HCT116 (cell line): ENCODE measurements at regions not wholly inside any gene's neighbourhood (a gene's known extent, or its start where the extent isn't known, plus 50 kb on each side); places are given as distances from the start of the nearest gene placed in this dataset.

Experiments
- ATAC-seq: fragments of 200-7000 bp; cut with Tn5 transposase; 2 replicates; pipeline ENCODE4 v1.9.1; 2020; ENCODE audit warnings: mild to moderate bottlenecking, moderate library complexity
- BruUV-seq: library from RNA; stranded (reverse); fragments of 400-500 nt; replicated peaks from 2 replicates; lab custom pipeline; 2021; lab: Mats Ljungman, UMichigan
- CTCF ChIA-PET: fragments of 300-600 bp; sonication (Branson Sonifier 250); formaldehyde crosslinking; loops from one replicate; lab custom pipeline; 2021; ENCODE audit warnings: antibody characterized with exemption; lab: Charles Lee
- POLR2A ChIA-PET: fragments of 300-600, 350-600 bp; sonication (Branson Sonifier 250); formaldehyde crosslinking; loops from one replicate; lab custom pipeline; 2021; ENCODE audit warnings: antibody characterized with exemption; lab: Charles Lee
- RAD21 ChIA-PET, 2 experiments: fragments of 300-600 bp; sonication (Branson Sonifier 250); formaldehyde crosslinking; loops; one replicate each; lab custom pipeline; 2023; ENCODE audit warnings: low total read pairs in 2 of 2; ENCODE audit not compliant: uncharacterized antibody in 2 of 2, unreplicated experiment in 2 of 2, low non-redundant PET in 1 of 2; lab: Charles Lee
- DNase-seq: peaks from one replicate; pipeline ENCODE4 v3.0.0-alpha.2; 2010; ENCODE audit warnings: low read depth, low spot score
- H2AFZ ChIP-seq: fragments of 200-600 bp; shearing (Covaris generic), sonication (generic); 2 replicates; pipeline ENCODE4 v1.6.1; 2017; ENCODE audit warnings: low read depth, mixed run types, mixed read lengths, antibody characterized with exemption, low read length; ENCODE audit not compliant: poor library complexity, severe bottlenecking
- H3K27ac ChIP-seq: 2 replicates; pipeline ENCODE4 v1.5.1; 2012; ENCODE audit warnings: low read depth, low read length
- H3K27me3 ChIP-seq: fragments of 200-600 bp; sonication (generic); 2 replicates; pipeline ENCODE4 v1.6.1; 2016; ENCODE audit warnings: mixed run types, low read length, mixed read lengths; ENCODE audit not compliant: insufficient read depth
- H3K36me3 ChIP-seq, 2 experiments: fragments of 200-500 bp in 1 of 2; fragments of 200-600 bp in 1 of 2; sonication (Bioruptor generic) in 1 of 2; sonication (generic) in 1 of 2; 2 replicates each; pipeline versions ENCODE4 v1.5.1 to v1.6.1; 2014 to 2016; ENCODE audit warnings: low read length in 2 of 2, inconsistent platforms in 1 of 2, mixed read lengths in 1 of 2, mixed run types in 1 of 2; ENCODE audit not compliant: insufficient read depth in 2 of 2, control insufficient read depth in 1 of 2
- H3K4me1 ChIP-seq, 2 experiments: fragments of 200-600 bp in 1 of 2; sonication (generic) in 1 of 2; 2 replicates each; pipeline versions ENCODE4 v1.5.1 to v1.6.1; 2012 to 2017; ENCODE audit warnings: low read length in 2 of 2, inconsistent platforms in 1 of 2, mild to moderate bottlenecking in 1 of 2, mixed read lengths in 1 of 2, mixed run types in 1 of 2, moderate library complexity in 1 of 2; ENCODE audit not compliant: insufficient read depth in 2 of 2, control insufficient read depth in 1 of 2
- H3K4me2 ChIP-seq: fragments of 200-600 bp; sonication (generic); 2 replicates; pipeline ENCODE4 v1.6.1; 2017; ENCODE audit warnings: mixed run types, low read length, mixed read lengths
- H3K4me3 ChIP-seq, 2 experiments: fragments of 200-600 bp in 1 of 2; sonication (generic) in 1 of 2; replicated peaks in 1 of 2; 2 replicates each; pipeline ENCODE4 v1.5.1; 2011 to 2016; ENCODE audit warnings: low read length in 2 of 2, control low read depth in 1 of 2, low read depth in 1 of 2, mild to moderate bottlenecking in 1 of 2, mixed read lengths in 1 of 2, mixed run types in 1 of 2
- H3K79me2 ChIP-seq: fragments of 200-600 bp; sonication (generic); 2 replicates; pipeline ENCODE4 v1.6.1; 2017; ENCODE audit warnings: mild to moderate bottlenecking, mixed run types, low read length, moderate library complexity, mixed read lengths; ENCODE audit not compliant: insufficient read depth
- H3K9ac ChIP-seq: fragments of 200-600 bp; sonication (generic); 2 replicates; pipeline ENCODE4 v1.6.1; 2016; ENCODE audit warnings: low read length, mixed read lengths
- H3K9me2 ChIP-seq: fragments of 200-600 bp; sonication (generic), shearing (Covaris generic); 2 replicates; pipeline ENCODE4 v1.6.1; 2017; ENCODE audit warnings: mixed run types, mild to moderate bottlenecking, moderate library complexity; ENCODE audit not compliant: insufficient read depth
- H3K9me3 ChIP-seq, 2 experiments: fragments of 200-500 bp in 1 of 2; fragments of 200-600 bp in 1 of 2; sonication (Bioruptor generic) in 1 of 2; sonication (generic) in 1 of 2; 2 replicates each; pipeline ENCODE4 v1.6.1; 2014 to 2017; ENCODE audit warnings: low read length in 2 of 2, mixed read lengths in 2 of 2, inconsistent platforms in 1 of 2, low read depth in 1 of 2, mild to moderate bottlenecking in 1 of 2, mixed run types in 1 of 2, moderate library complexity in 1 of 2; ENCODE audit not compliant: control insufficient read depth in 1 of 2, insufficient read depth in 1 of 2
- H4K20me1 ChIP-seq: fragments of 200-600 bp; sonication (generic), shearing (Covaris generic); 2 replicates; pipeline ENCODE4 v1.6.1; 2017; ENCODE audit warnings: mixed run types, mild to moderate bottlenecking, moderate library complexity; ENCODE audit not compliant: insufficient read depth
- ATF3 ChIP-seq: IDR thresholded peaks from 2 replicates; pipeline ENCODE4 v1.6.1; 2012
- CBX3 ChIP-seq: IDR thresholded peaks from 2 replicates; pipeline ENCODE4 v1.6.1; 2012; ENCODE audit warnings: low read depth
- CEBPB ChIP-seq: IDR thresholded peaks from 2 replicates; pipeline ENCODE4 v1.6.1; 2012; ENCODE audit warnings: low read depth
- EGR1 ChIP-seq: IDR thresholded peaks from 2 replicates; pipeline ENCODE4 v1.6.1; 2012; ENCODE audit warnings: low read depth
- ELF1 ChIP-seq: IDR thresholded peaks from 2 replicates; pipeline ENCODE4 v1.6.1; 2012; ENCODE audit warnings: low read depth, borderline replicate concordance
- EZH2 ChIP-seq: fragments of 200-600 bp; sonication (generic); IDR thresholded peaks from 2 replicates; pipeline ENCODE4 v1.6.1; 2017; ENCODE audit warnings: antibody characterized with exemption, mixed run types
- EZH2phosphoT487 ChIP-seq: fragments of 200-600 bp; IDR thresholded peaks from 2 replicates; pipeline ENCODE4 v1.6.1; 2018; ENCODE audit warnings: antibody characterized with exemption, borderline replicate concordance
- FOSL1 ChIP-seq: IDR thresholded peaks from 2 replicates; pipeline ENCODE4 v1.6.1; 2012; ENCODE audit warnings: low read depth
- JUND ChIP-seq: IDR thresholded peaks from 2 replicates; pipeline ENCODE4 v1.6.1; 2012
- POLR2A ChIP-seq: IDR thresholded peaks from 2 replicates; pipeline ENCODE4 v1.7.0; 2011; ENCODE audit warnings: borderline replicate concordance; ENCODE audit not compliant: insufficient read depth, insufficient read length; ENCODE audit errors: extremely low read depth
- POLR2AphosphoS5 ChIP-seq: IDR thresholded peaks from 2 replicates; pipeline ENCODE4 v1.6.1; 2011; ENCODE audit warnings: mild to moderate bottlenecking, low read depth, low read length, moderate library complexity
- RAD21 ChIP-seq: IDR thresholded peaks from 2 replicates; pipeline ENCODE4 v1.6.1; 2012; ENCODE audit warnings: low read depth, mild to moderate bottlenecking
- SIN3A ChIP-seq: IDR thresholded peaks from 2 replicates; pipeline ENCODE4 v1.6.1; 2012; ENCODE audit warnings: low read depth
- SP1 ChIP-seq: IDR thresholded peaks from 2 replicates; pipeline ENCODE4 v1.6.1; 2012; ENCODE audit warnings: low read depth
- ZFX ChIP-seq: fragments of 450-650 bp; IDR thresholded peaks from 2 replicates; pipeline ENCODE4 v1.6.1; 2017
- ZNF274 ChIP-seq: fragments of 200-500 bp; sonication (Bioruptor generic); IDR thresholded peaks from 2 replicates; pipeline ENCODE4 v1.6.1; 2014; ENCODE audit warnings: mild to moderate bottlenecking, low read depth, low read length, inconsistent platforms
- intact Hi-C: fragments of 100-400 bp; cut with micrococcal nuclease; formaldehyde crosslinking; loops from 2 replicates; pipeline ENCODE4 v1.10.0; 2022

GRCh38 chr6:84466511-84466910, 239.1 kb upstream of the CEP162 start:
- no peak overlapping the region for H2AFZ ChIP-seq
- H3K9ac ChIP-seq: no peak overlapping the region
- H3K4me3 ChIP-seq: no peak overlapping the region
- H3K4me2 ChIP-seq: peak overlapping the region; percentile 24
- no peaks in the 10 kb centered on the region for H3K79me2 ChIP-seq
- intact Hi-C loops: no loop called here
- BruUV-seq: no TSS peak
- H3K4me1 ChIP-seq: peaks cover 0 to 6% of the 10 kb centered on the region in 2 experiments; a peak in 1 of 4 replicates
- no peaks in the 10 kb centered on the region for H4K20me1 ChIP-seq
- no peaks in the 10 kb centered on the region for H3K9me3 ChIP-seq
- H3K27ac ChIP-seq: no peak overlapping the region
- ChIA-PET CTCF (no interaction called here), POLR2A (no interaction called here), RAD21 (no interaction called here)
- no peaks in the 10 kb centered on the region for H3K27me3 ChIP-seq
- TF ChIP-seq RAD21: no peak
- no peak for TF ChIP-seq ATF3
- TF ChIP-seq CEBPB: no peak
- TF ChIP-seq JUND: peak; percentile 12; the same call in 1 of the 2 replicates
- peak; percentile 26; the same call in 1 of the 2 replicates for TF ChIP-seq FOSL1
- no peaks in the 10 kb centered on the region for H3K36me3 ChIP-seq
- H3K9me2 ChIP-seq: no peaks in the 10 kb centered on the region
- peak; percentile 76 for ATAC-seq
- DNase-seq: peak; percentile 16

- H3K27me3 ChIP-seq: peaks cover 4% of the 10 kb centered on the region; the same call in 1 of the 2 replicates
- TF ChIP-seq RAD21: no peak
- TF ChIP-seq EGR1: no peak
- TF ChIP-seq POLR2AphosphoS5: no peak
- TF ChIP-seq POLR2A: no peak
- no peak for TF ChIP-seq FOSL1
- no peak for TF ChIP-seq ZFX
- TF ChIP-seq JUND: no peak
- no peak for TF ChIP-seq CEBPB
- no peak for TF ChIP-seq EZH2
- TF ChIP-seq CBX3: no peak
- TF ChIP-seq SP1: no peak
- TF ChIP-seq EZH2phosphoT487: no peak
- TF ChIP-seq ELF1: no peak
- no peak for TF ChIP-seq ZNF274
- TF ChIP-seq SIN3A: no peak
- H3K4me3 ChIP-seq: no peak overlapping the region
- no peak overlapping the region for H3K27ac ChIP-seq
- peaks cover 0 to 6% of the 10 kb centered on the region in 2 experiments; a peak in 1 of 4 replicates for H3K4me1 ChIP-seq
- intact Hi-C loops: no loop called here
- no peaks in the 10 kb centered on the region for H3K36me3 ChIP-seq
- no peak overlapping the region for H3K4me2 ChIP-seq
- ChIA-PET RAD21 (no interaction called here), CTCF (no interaction called here), POLR2A (no interaction called here)
- no peak overlapping the region for H3K9ac ChIP-seq
- DNase-seq (no peak), ATAC-seq (no peak)
- no peaks in the 10 kb centered on the region for H3K9me3 ChIP-seq
- H4K20me1 ChIP-seq: no peaks in the 10 kb centered on the region
- BruUV-seq: no TSS peak
- no peaks in the 10 kb centered on the region for H3K9me2 ChIP-seq
- no peaks in the 10 kb centered on the region for H3K79me2 ChIP-seq
- no peak overlapping the region for H2AFZ ChIP-seq
Measured at GRCh38 chr6:84464471-84464870, 237.0 kb upstream of the CEP162 start.
